PC-9 (cell line): ENCODE measurements at regions not wholly inside any gene's neighbourhood (a gene's known extent, or its start where the extent isn't known, plus 50 kb on each side); places are given as distances from the start of the nearest gene placed in this dataset.

Experiments
- BruUV-seq: library from RNA; stranded (reverse); fragments of 400-500 nt; replicated peaks from 2 replicates; lab custom pipeline; 2021; lab: Mats Ljungman, UMichigan
- CTCF ChIA-PET: fragments of 300-600 bp; sonication (Branson Sonifier 250); formaldehyde crosslinking; loops from one replicate; lab custom pipeline; 2022; ENCODE audit warnings: antibody characterized with exemption; lab: Charles Lee
- POLR2A ChIA-PET: fragments of 300-600 bp; sonication (Branson Sonifier 250); formaldehyde crosslinking; loops from one replicate; lab custom pipeline; 2022; ENCODE audit warnings: antibody characterized with exemption; ENCODE audit not compliant: unreplicated experiment; lab: Charles Lee
- DNase-seq, 2 experiments: peaks; one replicate each; pipeline versions ENCODE4 v3.0.0 to v3.0.0-alpha.2; 2015 to 2022; ENCODE audit warnings: mixed read lengths in 1 of 2
- H2AFZ ChIP-seq: fragments of 200-600 bp; sonication (generic); 2 replicates; pipeline ENCODE4 v1.8.1; 2017; ENCODE audit warnings: antibody characterized with exemption
- H3F3A ChIP-seq: fragments of 200-600 bp; sonication (generic); 2 replicates; pipeline ENCODE4 v1.8.1; 2017; ENCODE audit warnings: antibody characterized with exemption, mild to moderate bottlenecking, low read depth; ENCODE audit not compliant: insufficient read depth
- H3K27ac ChIP-seq: fragments of 200-600 bp; sonication (generic); 2 replicates; pipeline ENCODE4 v1.6.1; 2016; ENCODE audit warnings: mixed run types
- H3K27me3 ChIP-seq: fragments of 200-600 bp; sonication (generic); 2 replicates; pipeline ENCODE4 v1.6.1; 2016; ENCODE audit warnings: low read depth, mixed run types; ENCODE audit not compliant: insufficient read depth
- H3K36me3 ChIP-seq: fragments of 200-600 bp; sonication (generic); 2 replicates; pipeline ENCODE4 v1.6.1; 2016; ENCODE audit warnings: low read depth, mixed run types
- H3K4me1 ChIP-seq: fragments of 200-600 bp; sonication (generic); replicated peaks from 2 replicates; pipeline ENCODE4 v1.6.1; 2016; ENCODE audit warnings: mixed run types; ENCODE audit not compliant: insufficient read depth
- H3K4me2 ChIP-seq: fragments of 200-600 bp; sonication (generic); 2 replicates; pipeline ENCODE4 v1.6.1; 2017; ENCODE audit warnings: mixed run types
- H3K4me3 ChIP-seq: fragments of 200-600 bp; sonication (generic); 2 replicates; pipeline ENCODE4 v1.6.1; 2016; ENCODE audit warnings: mixed run types
- H3K79me2 ChIP-seq: fragments of 200-600 bp; sonication (generic); 2 replicates; pipeline ENCODE4 v1.6.1; 2017; ENCODE audit warnings: low read depth, mixed run types
- H3K9me2 ChIP-seq: fragments of 200-600 bp; sonication (generic); 2 replicates; pipeline ENCODE4 v1.8.1; 2017; ENCODE audit warnings: mild to moderate bottlenecking; ENCODE audit not compliant: insufficient read depth
- H3K9me3 ChIP-seq: fragments of 200-600 bp; sonication (generic); 2 replicates; pipeline ENCODE4 v1.8.1; 2016; ENCODE audit warnings: low read depth; ENCODE audit not compliant: insufficient read depth
- H4K20me1 ChIP-seq: fragments of 200-600 bp; sonication (generic); 2 replicates; pipeline ENCODE4 v1.8.1; 2017; ENCODE audit not compliant: insufficient read depth
- CTCF ChIP-seq: fragments of 200-600 bp; sonication (generic); conservative IDR thresholded peaks from 2 replicates; pipeline ENCODE4 v1.6.1; 2017; ENCODE audit warnings: mixed run types, antibody characterized with exemption, mild to moderate bottlenecking, moderate library complexity
- EZH2 ChIP-seq: fragments of 200-600 bp; sonication (generic); IDR thresholded peaks from 2 replicates; pipeline ENCODE4 v1.8.0; 2017; ENCODE audit warnings: antibody characterized with exemption, low read depth
- intact Hi-C: fragments of 100-400 bp; cut with micrococcal nuclease; formaldehyde crosslinking; loops from one replicate; pipeline ENCODE4 v1.10.0; 2022; ENCODE audit not compliant: unreplicated experiment

- no TSS peak for BruUV-seq
- CTCF ChIA-PET: no interaction called here
- no peaks in the 10 kb centered on the region for H3K4me1 ChIP-seq
Observed at GRCh38 chr1:5151511-5151910, 497.1 kb downstream of the AJAP1 start.

GRCh38 chr1:5150191-5150590 lies 495.8 kb downstream of the AJAP1 start:
- no peak overlapping the region for H3K4me3 ChIP-seq
- H3K27ac ChIP-seq: no peak overlapping the region
- H3K4me2 ChIP-seq: no peak overlapping the region
- ChIA-PET CTCF (no interaction called here), POLR2A (no interaction called here)
- H3K36me3 ChIP-seq: no peaks in the 10 kb centered on the region
- TF ChIP-seq EZH2 (no peak), CTCF (no peak)
- H4K20me1 ChIP-seq: no peaks in the 10 kb centered on the region
- no peak for DNase-seq
- H3F3A ChIP-seq: no peaks in the 10 kb centered on the region
- no peaks in the 10 kb centered on the region for H3K9me2 ChIP-seq
- intact Hi-C loops: no loop called here
- no TSS peak for BruUV-seq
- no peaks in the 10 kb centered on the region for H3K4me1 ChIP-seq
- H3K27me3 ChIP-seq: peaks cover 12% of the 10 kb centered on the region
- H3K9me3 ChIP-seq: no peaks in the 10 kb centered on the region
- H3K79me2 ChIP-seq: no peaks in the 10 kb centered on the region
- H2AFZ ChIP-seq: no peak overlapping the region

More at GRCh38 chr1:5151511-5151910, 497.1 kb downstream of the AJAP1 start:
- Histone ChIP-seq H3F3A (no peaks in the 10 kb centered on the region), H3K27me3 (peaks cover 11% of the 10 kb centered on the region), H3K36me3 (no peaks in the 10 kb centered on the region), H3K79me2 (no peaks in the 10 kb centered on the region), H3K4me2 (no peak overlapping the region), H2AFZ (no peak overlapping the region), H3K9me3 (no peaks in the 10 kb centered on the region), H3K27ac (no peak overlapping the region), H4K20me1 (no peaks in the 10 kb centered on the region), H3K4me3 (no peak overlapping the region), H3K9me2 (no peaks in the 10 kb centered on the region)
- intact Hi-C loops: no loop called here
- TF ChIP-seq EZH2 (no peak), CTCF (no peak)
- POLR2A ChIA-PET: no interaction called here
- DNase-seq: no peak

- no peak for TF ChIP-seq EZH2
- intact Hi-C loops: no loop called here
- no TSS peak for BruUV-seq
- no peak overlapping the region for H3K4me3 ChIP-seq
- ChIA-PET CTCF (no interaction called here), POLR2A (no interaction called here)
- no peaks in the 10 kb centered on the region for H3K79me2 ChIP-seq
- H3K27ac ChIP-seq: no peak overlapping the region
- peaks cover 22% of the 10 kb centered on the region for H3K27me3 ChIP-seq
- no peaks in the 10 kb centered on the region for H3K9me2 ChIP-seq
- H3K4me2 ChIP-seq: no peak overlapping the region
- no peaks in the 10 kb centered on the region for H3F3A ChIP-seq
- no peaks in the 10 kb centered on the region for H3K9me3 ChIP-seq
- DNase-seq: no peak
- no peaks in the 10 kb centered on the region for H4K20me1 ChIP-seq
- no peak overlapping the region for H2AFZ ChIP-seq
- no peaks in the 10 kb centered on the region for H3K36me3 ChIP-seq
- no peaks in the 10 kb centered on the region for H3K4me1 ChIP-seq
Observed at GRCh38 chr1:5147806-5148205, 493.4 kb downstream of the AJAP1 start.

GRCh38 chr1:5142389-5142788 lies 488.0 kb downstream of the AJAP1 start:
- no TSS peak for BruUV-seq
- H2AFZ ChIP-seq: no peak overlapping the region
- H3K4me1 ChIP-seq: no peaks in the 10 kb centered on the region
- H3K4me2 ChIP-seq: no peak overlapping the region
- intact Hi-C loops: no loop called here
- no peaks in the 10 kb centered on the region for H3K9me2 ChIP-seq
- no peak overlapping the region for H3K4me3 ChIP-seq
- ChIA-PET POLR2A (no interaction called here), CTCF (no interaction called here)
- DNase-seq: no peak
- TF ChIP-seq EZH2: no peak
- no peak for TF ChIP-seq CTCF
- peaks cover 13% of the 10 kb centered on the region for H3K27me3 ChIP-seq
- no peaks in the 10 kb centered on the region for H3K79me2 ChIP-seq
- H3K9me3 ChIP-seq: no peaks in the 10 kb centered on the region
- H3K27ac ChIP-seq: no peak overlapping the region
- H4K20me1 ChIP-seq: no peaks in the 10 kb centered on the region
- no peaks in the 10 kb centered on the region for H3F3A ChIP-seq
- H3K36me3 ChIP-seq: no peaks in the 10 kb centered on the region
